Daoy (cell line): ENCODE measurements at regions not wholly inside any gene's neighbourhood (a gene's known extent, or its start where the extent isn't known, plus 50 kb on each side); places are given as distances from the start of the nearest gene placed in this dataset.

Source experiments
- DNase-seq: peaks from one replicate; pipeline ENCODE4 v3.0.0-alpha.2; 2015; ENCODE audit warnings: low read depth

DNA sequence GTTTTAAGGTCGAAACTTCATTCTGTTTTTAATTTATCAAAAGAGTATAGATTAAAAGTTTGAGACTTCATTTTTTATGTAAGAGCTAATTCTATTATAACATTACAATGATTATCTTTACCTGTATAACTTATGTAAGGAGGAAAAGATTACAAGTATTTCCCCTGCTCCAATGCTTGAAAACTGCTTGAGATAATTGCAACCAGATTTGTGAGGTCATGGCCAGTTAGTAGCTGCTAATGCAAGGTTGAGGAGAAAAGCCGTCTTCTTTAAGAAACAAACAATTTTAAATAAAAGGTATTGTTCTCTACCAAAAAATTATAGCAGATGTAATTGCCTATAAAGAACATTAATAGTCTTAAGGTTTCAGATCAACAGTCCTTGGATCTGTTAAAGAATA, 208.3 kb upstream of the UBE2E2 start:
- DNase-seq = no peak

DNA sequence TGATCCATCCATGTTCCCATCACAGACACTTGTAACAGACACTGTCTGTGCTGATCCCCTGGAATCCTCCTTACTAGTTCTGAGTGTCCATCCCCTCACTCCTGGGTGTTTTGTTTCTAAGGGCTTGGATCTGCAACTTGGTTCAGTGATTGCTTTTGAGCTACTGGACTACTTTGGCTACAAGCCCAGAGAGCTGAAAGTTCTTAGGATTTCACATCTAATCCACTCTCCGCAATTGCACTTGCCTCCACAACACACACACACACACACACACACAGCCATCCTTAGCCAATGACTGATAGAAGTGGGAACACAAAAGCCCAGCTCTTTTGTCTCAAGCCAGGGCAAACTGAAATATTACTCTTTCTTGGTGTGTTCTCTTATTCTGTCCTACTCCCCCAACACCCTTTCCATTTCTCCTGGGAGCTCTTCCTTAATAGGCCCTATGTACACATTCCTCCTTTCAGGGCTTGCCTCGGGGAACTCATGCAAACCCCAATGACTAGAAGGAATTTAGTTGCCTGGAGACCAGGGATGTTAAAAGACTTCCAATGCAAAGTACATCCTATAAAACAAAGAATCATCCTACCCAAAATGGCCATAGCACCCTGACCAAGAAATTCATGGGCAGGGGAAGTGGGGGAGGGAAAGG, 206.1 kb upstream of the UBE2E2 start:
- DNase-seq = no peak

DNA sequence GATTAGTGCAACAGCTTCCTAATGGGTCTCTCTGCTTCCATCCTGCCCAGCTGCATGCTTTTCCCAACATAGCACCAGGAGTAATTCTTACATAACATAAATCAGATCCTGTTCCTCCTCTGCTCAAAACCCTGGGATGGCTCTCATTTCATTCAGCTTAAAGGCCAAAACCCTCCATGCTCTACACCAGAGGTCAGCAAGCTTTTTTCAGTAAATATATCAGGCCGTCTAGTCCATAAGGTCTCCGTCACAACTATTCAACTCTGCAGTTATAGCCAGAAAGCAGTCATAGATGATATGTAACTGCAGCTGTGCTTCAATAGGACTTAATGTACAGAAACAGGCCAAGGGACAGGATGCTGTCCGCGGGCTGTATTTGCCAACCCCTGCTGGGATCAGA, 202.8 kb upstream of the UBE2E2 start:
- DNase-seq = no peak

DNA sequence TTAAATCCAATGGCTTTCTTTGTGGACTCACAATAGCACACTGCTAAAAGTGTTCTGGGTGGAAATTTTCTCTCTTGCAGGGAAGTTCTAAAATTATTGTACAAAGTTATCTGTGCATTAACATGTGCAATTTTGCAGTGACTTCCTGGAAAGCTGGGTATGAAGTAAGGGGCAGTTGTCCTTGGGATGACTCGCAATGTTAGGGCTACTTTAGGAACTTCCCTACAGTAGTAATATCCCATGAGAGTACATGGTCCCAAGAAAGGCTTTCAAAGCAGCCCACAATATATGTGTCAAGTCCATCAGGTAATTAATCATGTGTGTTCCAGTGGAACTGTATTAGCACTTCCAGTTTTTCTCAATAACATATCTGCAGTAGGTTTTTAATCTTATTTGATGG, 201.0 kb upstream of the UBE2E2 start:
- DNase-seq = no peak

DNA sequence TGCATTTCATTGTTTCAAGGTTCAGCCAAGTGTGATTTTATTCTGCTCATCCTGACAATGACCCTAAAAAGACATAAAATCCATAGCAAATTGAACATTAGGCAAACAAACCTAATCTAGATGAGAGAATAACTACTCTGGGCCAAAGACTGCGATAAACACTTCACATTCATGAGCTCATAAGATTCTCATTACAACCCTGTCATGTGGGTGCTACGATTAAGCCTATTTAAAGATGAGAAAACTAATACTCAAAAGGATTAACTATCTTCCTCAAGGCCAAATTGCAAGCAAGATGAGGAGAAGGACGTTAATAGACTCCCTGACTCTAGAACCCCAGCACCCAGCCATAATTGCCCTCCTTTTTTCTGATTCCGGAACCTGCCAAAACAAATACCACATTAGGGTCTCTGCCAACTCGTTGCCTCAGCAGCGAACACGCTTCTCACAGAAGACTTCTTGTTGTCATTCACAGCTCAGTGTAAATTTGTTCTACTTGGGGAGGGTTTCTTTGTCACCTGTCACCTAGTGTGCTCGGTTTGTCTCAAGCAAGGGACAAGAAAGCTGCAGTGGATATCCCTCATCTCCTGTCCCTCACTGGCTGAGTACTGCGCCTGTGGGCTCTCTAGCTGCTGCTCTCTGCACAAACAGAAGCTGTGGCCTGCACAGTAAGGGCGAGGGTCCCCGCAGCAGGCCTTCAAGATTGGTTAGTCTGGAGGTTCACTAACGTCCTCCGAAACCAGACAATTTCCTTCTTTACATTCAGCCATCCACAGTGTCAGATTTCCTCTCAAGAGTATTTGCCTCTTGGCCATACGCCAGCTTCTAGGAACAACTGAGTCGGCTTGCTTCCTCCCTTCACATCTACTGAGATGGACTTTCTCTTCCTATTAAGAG, 200.0 kb upstream of the UBE2E2 start:
- DNase-seq = peak; percentile 26

DNA sequence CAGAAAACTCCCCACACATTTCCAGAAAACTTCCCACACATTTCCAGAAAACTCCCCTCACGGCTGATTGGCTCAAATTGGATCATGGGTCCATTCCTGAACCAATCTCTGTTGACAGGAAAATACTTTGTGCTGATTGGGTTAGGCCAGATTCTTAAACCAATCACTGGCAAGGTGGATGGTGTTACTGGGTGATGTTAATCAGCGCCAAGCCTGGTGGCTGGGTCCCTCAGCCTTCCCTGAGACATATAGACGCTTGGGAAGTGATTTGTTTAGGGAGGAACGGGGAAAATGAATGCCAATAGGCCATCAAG, 199.4 kb upstream of the UBE2E2 start:
- no peak for DNase-seq

DNA sequence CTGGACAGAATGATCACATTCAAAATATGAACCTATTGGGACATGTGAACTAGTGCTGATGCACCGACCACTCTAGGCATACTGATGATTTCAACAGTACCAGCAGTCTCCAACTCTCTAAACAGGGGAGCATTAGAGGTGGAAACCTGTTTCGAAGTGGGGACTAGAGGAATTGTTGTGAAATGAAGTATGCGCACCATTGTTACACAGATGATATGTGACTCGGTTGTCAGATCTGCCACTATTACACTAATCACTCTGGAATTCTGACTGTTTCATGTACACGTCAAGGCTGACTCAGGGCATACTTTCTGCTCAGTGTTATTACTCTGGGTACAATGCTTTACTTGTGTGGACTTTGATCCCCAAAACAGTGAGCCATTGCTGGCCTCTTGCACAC, 198.2 kb upstream of the UBE2E2 start:
- DNase-seq = peak; percentile 46

DNA sequence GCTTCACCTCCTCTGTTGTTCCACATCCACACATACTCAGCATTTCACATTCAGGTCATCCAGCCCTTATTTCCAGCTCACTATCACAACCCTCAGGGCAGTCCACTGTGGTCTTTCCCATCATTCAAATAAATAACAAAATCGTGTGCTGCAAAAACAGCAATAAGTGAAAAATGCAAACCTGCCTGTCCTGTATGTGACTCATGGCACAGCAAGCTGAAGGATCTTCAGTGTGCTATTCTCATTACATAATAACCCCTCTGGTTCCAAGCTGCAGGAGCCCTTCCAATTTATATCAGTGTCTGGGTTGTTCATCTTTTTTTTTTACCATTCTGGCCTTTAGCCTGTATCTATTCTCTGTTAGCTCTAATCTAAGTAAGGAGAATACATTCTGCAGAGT, 185.3 kb upstream of the UBE2E2 start:
- DNase-seq = peak; percentile 17

DNA sequence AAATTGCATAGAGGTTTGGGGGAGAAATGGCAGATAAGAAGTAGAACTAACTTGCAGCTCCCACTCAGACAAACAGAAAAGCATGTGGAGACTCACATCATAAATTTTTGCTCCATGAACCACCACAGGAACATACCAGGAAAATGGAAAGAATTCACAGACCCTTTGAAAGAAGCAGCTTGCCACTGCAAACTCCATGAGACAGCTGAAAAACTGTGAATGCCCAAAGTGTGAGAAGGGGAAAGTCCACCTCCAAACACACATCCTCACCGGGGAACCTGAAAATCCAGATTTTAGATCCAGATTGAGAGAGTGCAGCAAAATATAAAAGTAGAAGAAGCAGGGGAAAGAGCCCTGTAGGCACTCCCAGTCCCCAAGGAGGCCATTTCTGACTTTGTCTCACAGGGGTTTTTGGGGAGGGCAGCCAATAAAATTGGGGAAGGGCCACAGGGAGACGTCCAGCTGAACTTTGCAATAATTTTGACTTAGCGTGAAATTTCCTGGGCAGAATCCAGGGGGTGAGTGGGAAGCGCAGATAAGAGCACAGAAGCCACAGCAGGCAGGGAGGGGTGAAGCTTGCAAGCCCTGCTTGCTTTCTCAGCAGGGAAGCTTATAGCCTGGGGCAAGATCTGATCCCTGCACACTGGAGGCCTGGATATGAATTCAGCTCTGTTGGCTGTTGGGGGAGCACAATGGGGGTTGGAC, 183.4 kb upstream of the UBE2E2 start:
- DNase-seq = peak; percentile 44

DNA sequence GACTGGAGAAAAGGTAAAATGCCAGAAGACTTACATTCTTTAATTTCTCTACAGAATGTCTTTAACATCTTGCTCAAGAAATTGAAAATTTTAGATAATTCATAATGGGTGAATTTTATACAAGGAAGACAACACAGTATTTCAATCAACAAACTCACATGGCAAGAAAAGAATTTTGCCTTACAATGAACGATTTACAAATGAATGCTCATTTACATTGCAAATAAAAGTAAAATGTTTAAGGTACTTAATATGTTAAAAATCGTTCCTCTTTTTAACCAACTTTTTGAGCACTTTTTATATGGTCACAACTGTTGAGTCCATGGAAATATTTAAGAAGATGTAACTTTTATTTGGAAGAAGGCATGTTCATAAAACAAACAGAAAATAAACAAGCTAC, 174.8 kb upstream of the UBE2E2 start:
- no peak for DNase-seq

DNA sequence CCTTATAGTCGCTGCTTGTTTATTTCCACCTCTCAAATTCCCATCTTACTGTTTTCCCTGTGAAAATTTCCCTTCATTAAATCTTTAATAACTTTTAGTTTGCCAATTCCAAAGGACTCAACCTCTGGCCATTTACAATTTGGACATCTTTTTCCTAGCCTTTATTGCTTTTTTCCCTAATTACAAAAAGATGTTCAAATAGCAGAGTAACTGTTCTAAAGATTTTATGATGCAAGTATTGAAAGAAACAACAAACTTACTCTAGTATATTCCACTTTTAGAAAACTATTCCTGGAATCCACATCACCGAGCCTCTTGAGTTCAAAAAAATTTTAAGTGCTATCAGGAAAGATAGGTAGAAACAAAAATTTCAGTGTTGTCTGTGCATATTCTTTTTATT, 174.1 kb upstream of the UBE2E2 start:
- DNase-seq = no peak

DNA sequence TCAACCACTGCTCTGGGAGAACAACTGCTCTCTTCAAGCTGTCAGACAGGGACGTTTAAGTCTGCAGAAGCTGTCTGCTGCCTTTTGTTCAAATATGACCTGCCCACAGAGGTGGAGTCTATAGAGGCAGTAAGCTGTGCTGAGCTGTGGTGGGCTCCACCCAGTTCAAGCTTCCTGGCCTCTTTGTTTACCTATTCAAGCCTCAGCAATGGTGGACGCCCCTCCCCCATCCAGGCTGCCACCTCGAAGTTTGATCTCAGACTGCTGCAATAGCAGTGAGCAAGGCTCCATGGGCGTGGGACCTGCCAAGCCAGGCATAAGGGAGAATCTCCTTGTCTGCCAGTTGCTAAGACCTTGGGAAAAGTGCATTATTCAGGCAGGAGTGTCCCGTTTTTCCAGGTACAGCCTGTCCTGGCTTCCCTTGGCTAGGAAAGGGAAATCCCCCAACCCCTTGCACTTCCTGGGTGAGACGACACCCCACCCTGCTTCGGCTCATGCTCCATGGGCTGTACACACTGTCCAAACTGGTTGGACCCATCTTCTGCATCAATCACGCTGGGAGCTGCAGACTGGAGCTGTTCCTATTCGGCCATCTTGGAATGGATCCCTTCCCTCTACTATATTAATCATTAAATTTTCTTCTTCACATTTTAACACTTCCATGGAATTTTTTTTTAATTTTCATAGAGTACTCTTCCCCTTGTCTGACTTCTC, 167.0 kb upstream of the UBE2E2 start:
- no peak for DNase-seq

DNA sequence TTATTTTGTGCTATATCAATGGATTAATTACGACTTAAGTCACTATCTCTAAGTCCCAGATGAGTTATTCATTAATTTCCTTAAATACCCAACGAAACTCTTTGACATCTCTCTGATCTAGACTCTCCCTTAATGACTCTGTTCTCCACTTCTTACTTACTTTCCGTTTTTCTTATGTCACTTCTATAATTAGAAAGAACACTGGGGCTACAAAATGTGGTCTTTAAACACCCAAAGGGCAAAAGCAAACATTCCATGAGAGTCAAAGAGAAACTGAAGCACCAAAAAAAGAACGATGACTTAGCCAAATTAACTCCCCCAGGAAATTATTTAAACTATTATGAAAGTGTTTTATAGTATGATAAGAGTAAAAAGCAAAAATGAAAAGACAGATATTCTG, 166.4 kb upstream of the UBE2E2 start:
- DNase-seq = no peak

DNA sequence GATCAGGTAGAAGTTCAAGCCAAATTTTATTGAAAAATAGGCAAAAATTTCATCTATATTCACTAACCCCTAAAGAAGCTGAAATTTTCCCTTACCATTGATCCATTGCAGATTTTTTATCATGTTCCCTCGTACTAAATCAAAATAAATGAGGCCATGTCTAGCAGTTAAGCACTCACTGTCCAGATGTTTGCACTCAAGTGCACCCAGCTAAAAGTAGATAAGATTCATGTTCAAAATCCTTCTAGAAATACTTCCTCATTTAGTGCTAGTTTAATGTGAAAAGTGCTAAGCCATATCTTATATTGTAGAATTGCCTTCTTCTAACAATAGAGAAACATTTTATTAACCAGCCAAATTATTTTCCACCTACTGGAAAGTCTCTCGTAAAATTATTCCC, 164.7 kb upstream of the UBE2E2 start:
- DNase-seq = no peak

DNA sequence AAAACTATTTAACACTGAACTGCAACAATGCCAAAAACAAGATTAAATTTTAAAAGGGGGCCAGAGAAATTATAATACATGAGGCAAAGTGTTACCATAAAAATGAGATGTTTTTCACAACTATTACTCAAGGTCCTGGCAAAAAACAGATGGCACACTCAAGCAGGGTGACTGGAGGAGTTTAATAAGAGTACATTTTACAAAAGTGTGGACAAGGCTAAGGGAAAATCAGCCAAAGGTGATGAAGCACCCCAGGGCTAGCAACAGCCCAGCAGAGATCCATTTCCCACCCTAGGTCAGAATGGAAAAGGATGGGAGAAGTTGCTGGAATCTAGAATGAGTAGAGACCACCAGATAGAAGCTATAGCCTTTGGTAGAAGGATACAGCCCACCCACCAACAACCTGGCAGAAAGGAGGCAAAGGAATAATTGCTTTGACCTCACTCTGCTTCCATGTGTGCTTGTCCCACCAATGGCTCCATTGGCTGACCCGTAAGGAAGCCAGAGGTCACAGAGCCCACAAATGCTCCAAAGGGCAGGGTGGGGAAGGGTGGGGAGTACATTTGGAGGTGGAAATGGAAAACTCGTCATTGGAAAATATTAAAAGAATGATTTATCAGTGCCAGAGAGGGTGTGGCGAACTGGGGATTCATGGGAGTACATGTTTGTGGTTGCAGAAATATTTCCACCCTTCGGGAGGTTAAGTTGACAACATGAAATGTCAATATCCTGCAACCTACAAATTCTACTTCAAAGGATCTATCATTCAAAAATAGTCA, 161.0 kb upstream of the UBE2E2 start:
- no peak for DNase-seq

DNA sequence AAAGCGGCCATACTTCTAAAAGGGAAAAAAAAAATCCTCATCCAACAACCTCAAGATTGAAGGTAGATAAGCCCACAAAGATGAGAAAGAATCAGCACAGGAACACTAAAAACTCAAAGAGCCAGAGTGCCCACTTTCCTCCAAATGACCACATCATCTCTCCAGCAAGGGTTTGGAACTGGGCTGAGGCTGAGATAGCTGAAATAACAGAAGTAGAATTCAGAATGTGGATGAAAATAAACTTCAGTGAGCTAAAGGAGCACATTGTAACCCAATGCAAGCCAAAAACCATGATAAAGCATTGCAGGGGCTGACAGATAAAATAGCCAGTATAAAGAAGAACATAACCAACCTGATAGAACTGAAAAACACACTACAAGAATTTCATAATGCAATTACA, 158.7 kb upstream of the UBE2E2 start:
- DNase-seq = no peak

DNA sequence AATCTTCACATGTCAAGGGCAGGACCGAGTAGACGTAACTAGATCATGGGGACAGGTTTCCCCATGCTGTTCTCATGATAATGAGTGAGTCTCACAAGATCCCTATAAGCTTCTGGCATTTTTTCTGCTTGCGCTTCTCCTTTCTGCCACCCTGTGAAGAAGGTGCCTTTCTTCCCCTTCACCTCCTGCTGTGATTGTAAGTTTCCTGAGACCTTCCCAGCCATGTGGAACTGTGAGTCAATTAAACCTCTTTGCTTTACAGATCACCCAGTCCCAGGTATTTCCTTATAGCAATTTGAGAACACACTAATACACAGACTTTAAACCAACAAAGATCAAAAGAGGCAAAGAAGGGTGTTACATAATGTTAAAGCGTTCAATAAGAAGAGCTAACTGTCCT, 156.6 kb upstream of the UBE2E2 start:
- DNase-seq = no peak

DNA sequence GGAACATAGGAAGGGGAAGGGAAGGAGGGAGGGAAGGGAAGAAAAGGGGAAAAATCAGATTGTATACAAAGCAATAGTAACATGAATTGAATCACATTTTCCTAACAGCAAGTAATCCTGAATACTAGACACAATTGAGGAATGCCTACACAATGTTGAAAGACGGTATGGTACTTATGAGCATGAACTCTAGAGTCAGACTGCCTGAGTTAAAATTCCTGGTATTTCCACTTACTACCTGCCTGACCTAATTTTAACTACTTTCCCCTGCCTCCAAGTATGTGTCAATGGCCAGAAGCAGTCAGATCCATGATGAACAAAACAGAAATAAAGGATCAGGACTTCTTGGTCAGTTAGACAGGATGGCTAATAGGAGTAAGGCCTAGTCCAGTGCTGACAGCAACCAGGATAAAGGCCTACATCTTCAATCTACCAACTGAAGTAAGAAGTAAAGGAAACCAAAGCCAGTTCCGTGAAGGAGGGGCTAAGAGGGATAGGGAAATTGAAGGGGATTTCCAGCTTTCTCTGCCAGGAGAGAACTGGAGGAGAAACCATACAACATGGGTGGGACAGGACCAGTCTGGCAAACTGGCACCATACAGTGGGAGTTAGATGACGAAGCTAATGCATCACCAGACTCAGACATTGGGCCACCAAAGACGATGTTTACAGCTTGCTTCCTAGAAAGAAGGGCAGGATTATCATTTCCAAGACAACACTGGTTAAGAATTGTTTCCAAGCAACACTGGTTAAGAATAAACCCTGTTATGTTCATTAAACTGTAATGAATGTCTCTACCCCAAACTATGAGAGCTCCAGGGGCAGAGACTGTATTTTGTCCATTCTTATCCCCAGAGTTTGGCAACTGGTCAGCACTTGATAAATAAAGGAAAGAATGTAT, 151.6 kb upstream of the UBE2E2 start:
- peak; percentile 48 for DNase-seq

DNA sequence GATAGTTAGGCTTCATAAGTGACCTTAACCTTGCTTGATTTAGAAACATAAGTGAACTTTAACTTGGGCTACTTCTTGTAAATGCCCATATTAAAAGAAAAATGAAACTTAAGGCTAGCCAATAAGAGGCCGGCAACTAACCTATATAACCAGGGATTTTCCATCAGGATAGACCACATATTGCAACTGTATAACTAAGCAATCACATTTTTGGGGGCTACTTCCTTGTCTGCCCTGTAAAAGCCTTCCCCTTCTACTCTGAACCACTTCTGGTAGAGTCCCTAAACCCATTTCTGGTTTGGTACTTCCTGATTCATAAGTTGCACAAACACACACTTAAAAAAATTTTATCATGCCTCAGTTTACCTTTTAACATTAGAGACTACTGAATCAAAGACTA, 150.9 kb upstream of the UBE2E2 start:
- no peak for DNase-seq

DNA sequence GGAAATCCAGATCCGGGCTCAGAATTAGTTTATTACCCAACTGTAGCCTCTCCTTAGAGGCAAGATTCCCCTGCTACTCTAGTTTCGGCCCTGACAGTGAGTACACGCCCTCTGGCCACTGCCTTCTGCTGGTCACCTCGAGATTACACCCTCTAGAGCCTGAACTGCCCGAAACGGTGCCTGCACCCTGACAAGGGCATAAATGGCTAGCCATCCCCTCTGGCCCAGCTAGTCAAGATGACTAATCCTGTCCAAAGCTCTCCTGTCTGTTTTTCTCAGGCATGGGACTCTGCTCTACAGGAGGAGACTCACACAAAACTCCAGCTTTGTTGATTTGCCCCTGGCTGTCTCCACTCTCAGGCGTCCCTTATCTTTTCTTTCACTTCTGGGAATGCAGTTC, 150.5 kb upstream of the UBE2E2 start:
- peak; percentile 22 for DNase-seq
